ENCODE measurements at regions not wholly inside any gene's neighbourhood (a gene's known extent, or its start where the extent isn't known, plus 50 kb on each side); places are given as distances from the start of the nearest gene placed in this dataset.
"Not testable (repeated sequence)": the region's sequence is repeated elsewhere in the genome, so short reads cannot be mapped to it uniquely, and the experiment has no call there.

DNA sequence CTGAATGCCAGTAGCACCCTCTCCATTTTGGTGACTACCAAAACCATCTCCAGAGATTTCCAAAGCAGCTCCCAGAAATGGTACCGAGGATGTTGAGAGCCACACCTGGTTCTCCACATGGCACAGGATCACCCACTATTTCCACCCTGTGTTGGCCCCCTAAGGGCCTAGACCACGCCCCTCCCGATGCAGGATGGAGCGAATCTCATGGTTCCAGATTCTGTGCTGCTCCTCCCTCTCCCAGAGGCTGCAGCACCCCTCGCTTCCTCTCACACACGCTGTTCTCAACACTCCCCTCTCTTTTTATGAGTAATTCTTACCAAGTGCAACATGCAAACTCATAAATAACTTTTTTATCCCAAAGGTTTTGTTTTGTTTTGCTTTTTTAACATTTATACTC lies 571.5 kb downstream of the STK39 start:
- no peak for FAIRE-seq

GRCh38 chr2:167670588-167670987 lies 576.8 kb downstream of the STK39 start:
- no peak for FAIRE-seq

- no peak for FAIRE-seq
Observed at GRCh38 chr2:167653131-167653530, 594.3 kb downstream of the STK39 start.

- no peak for FAIRE-seq
Observed at GRCh38 chr2:167652401-167652800, 595.0 kb downstream of the STK39 start.

DNA sequence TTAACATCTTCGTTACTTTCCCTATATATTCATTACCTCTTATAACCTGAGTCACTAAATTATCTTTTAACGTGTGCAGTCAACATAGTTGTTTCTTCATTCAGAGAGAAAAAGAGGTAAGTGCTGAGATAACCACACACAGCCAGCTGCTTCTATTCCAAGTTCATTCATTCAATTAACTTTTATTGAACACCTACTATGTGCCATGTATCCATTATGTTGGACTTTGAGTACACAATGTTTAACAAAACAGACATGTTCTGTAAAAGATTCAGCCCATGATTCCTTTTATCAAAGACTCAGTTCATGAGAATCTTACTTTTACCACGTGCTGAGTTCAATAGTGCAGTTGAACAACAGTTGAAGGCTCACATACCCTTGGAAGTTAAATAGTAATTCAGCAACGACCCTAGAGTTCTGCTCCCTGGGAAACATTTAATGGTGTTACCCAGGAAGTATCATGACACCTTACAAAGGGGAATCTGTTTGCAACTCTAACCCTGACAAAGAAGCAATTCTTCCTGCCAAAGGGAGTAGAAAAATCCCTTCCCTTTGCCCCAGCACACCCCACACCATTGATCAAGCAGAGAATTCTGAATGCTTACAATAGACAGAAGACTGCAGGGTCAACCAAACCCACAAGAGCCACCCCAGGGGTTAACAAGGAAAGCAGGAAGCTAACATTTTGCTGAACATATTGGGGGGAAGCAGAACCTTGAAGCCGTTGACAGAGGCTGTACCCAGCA lies 595.8 kb downstream of the STK39 start:
- FAIRE-seq: no peak

- FAIRE-seq: no peak
Observed at GRCh38 chr2:167646557-167646956, 600.8 kb downstream of the STK39 start.

- FAIRE-seq: no peak
Observed at GRCh38 chr2:167640096-167640495, 607.3 kb downstream of the STK39 start.

DNA sequence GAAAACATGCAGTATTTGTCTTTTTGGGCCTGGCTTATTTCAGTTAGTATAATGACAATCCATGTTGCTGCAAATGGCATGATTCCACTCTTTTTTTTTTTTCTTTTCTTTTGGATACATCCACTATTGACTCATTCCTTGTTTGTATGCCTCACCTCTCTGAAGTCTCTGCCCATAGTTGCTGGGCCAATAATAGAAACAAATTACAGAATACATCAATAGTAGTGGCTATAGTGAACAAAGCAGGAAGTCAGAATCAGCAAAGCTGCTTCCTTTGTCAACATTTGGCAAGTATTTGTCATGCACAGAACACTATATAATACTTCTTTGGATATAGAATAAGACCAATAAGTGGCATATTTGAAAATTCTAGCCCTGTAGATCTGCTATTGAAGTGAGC lies 609.7 kb downstream of the STK39 start:
- FAIRE-seq: no peak

- FAIRE-seq: not testable (repeated sequence)
Observed at GRCh38 chr2:167632271-167632670, 615.1 kb downstream of the STK39 start.

GRCh38 chr2:167626961-167627360 lies 620.4 kb downstream of the STK39 start:
- no peak for FAIRE-seq

GRCh38 chr2:167626301-167626700 lies 621.1 kb downstream of the STK39 start:
- FAIRE-seq: no peak

- no peak for FAIRE-seq
Observed at GRCh38 chr2:167616997-167617396, 630.4 kb downstream of the STK39 start.

GRCh38 chr2:167613471-167613870 lies 633.9 kb downstream of the STK39 start:
- no peak for FAIRE-seq

GRCh38 chr2:167608487-167608886 lies 638.9 kb downstream of the STK39 start:
- no peak for FAIRE-seq

DNA sequence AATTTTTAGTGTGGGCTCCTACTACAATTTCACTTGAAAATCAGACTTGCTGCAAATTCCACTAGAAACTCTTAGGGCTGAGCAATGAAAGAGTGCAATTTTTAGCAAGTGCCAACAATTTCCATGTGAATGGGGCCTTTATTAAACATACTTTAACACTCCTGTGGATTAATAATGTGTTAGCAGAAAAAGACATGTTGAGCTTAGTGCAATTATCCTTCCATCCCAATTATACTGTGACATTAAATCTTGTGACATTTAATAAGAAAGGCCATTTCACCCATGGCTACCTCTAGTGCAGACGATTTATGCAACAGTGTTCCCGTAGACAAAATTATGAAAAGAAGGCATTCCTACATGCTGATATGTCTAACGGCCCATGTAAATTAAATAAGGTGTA lies 639.7 kb downstream of the STK39 start:
- no peak for FAIRE-seq

DNA sequence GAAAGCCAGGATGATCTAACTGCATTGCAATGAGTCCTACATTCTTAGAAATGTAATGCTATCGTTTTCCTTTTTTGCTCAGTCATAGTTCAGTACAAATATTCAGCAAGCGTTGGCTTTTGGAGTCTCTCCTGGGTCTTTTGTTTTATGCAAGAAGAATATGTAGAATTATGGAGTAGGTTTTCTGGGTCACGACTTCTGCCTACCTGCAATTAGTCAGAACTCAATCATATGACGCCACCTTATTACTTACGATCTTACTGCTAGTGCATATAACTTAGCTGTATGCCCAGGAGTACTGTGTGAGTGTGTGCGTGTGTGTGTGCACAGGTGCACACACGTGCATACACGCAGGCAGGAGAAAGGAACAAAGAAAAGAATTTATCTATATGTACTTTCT lies 640.2 kb downstream of the STK39 start:
- no peak for FAIRE-seq

DNA sequence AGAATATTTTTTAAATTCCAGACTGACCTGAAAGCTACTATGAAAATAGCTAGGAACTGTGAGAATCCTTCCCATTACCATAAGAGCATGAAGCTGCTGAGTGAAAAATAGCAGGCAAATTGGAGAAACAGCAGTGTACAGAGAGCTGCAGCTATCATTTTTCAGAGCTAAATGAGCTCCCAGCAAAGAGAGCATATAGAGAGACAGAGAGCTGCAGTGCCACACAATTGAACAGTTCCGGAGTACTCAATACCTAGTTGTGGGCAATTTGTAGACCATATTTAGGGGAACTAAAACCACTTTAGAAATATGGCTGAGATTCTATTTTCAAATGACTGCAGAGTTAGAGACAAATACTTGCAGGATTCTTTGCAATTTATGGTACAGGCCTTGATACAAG lies 645.3 kb downstream of the STK39 start:
- no peak for FAIRE-seq

- FAIRE-seq: no peak
Observed at GRCh38 chr2:167599219-167599618, 648.2 kb downstream of the STK39 start.

- peak; percentile 36 for FAIRE-seq
Observed at GRCh38 chr2:167595839-167596471, 651.4 kb downstream of the STK39 start.

DNA sequence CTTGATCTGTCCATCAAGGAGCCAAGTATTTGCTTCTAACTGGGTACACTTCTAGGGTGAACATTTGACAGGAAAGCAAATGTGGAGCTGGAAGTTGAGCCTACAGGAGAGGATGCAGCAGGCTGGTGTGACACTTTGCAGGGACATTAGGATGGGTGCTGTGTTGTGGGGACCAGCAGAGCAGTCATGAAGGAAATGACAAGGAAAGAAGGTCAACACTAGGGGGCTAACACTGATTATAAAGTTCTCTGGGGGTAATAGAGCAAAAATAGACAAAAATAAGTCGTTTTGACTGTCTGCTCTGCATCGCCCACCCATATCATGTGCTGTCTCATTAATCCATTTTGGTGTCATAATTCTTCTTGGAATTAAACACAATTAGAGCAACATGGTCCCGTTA lies 652.4 kb downstream of the STK39 start:
- no peak for FAIRE-seq

- no peak for FAIRE-seq
Observed at GRCh38 chr2:167592441-167592840, 655.0 kb downstream of the STK39 start.

GRCh38 chr2:167582619-167583018 lies 664.8 kb downstream of the STK39 start:
- no peak for FAIRE-seq

GRCh38 chr2:167581961-167582574 lies 665.3 kb downstream of the STK39 start:
- FAIRE-seq: no peak

DNA sequence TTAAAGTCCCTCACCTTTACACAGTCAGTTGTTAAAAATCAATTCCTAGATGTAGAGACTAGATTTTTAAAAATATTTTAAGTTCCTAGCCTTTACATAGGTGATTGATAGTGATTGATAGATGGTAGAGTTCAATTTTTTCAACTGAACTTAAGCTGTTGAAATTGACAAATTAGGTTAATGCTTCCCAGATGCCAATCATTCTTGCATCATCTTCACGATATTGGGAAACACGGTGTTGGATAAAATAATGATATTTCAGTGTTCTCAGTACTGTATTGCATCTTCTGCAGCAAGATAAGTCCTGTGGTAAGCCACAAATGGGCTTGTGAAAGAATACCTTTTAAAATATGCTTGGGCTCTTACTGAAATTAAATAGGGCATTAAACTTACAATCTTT lies 667.6 kb downstream of the STK39 start:
- FAIRE-seq: no peak
